Tibial nerve (tissue), 4 donors: ENCODE measurements at regions not wholly inside any gene's neighbourhood (a gene's known extent, or its start where the extent isn't known, plus 50 kb on each side); places are given as distances from the start of the nearest gene placed in this dataset.

Source experiments
- DNase-seq, 2 donors: peaks; one replicate each; pipeline ENCODE4 v3.0.0-alpha.2; 2019; ENCODE audit warnings: low spot score in 2 of 2
- H3K27ac ChIP-seq, 4 donors: fragments of 200-600 bp; sonication (generic) in 3 of 4; one replicate each; pipeline ENCODE4 v1.5.1; 2017 to 2019; ENCODE audit warnings: mild to moderate bottlenecking in 1 of 4
- H3K27me3 ChIP-seq, 2 donors: fragments of 200-600 bp; sonication (generic) in 1 of 2; one replicate each; pipeline versions ENCODE4 v1.5.1 to v1.6.0; 2017 to 2019
- H3K36me3 ChIP-seq, 3 donors: fragments of 200-600 bp; sonication (generic); one replicate each; pipeline ENCODE4 v1.5.1; 2018 to 2019
- H3K4me1 ChIP-seq, 4 donors: fragments of 200-600 bp; sonication (generic) in 3 of 4; one replicate each; pipeline ENCODE4 v1.5.1; 2017 to 2019
- H3K4me3 ChIP-seq, 4 donors: fragments of 200-600 bp; sonication (generic) in 3 of 4; one replicate each; pipeline ENCODE4 v1.5.1; 2017 to 2019; ENCODE audit warnings: mild to moderate bottlenecking in 1 of 4, moderate library complexity in 1 of 4
- H3K9me3 ChIP-seq, 4 donors: fragments of 200-600 bp; sonication (generic) in 3 of 4; one replicate each; pipeline ENCODE4 v1.5.1; 2017 to 2019
- EP300 ChIP-seq, 2 donors: sonication (generic); formaldehyde crosslinking; IDR thresholded peaks; one replicate each; pipeline ENCODE4 v1.6.1; 2017; ENCODE audit warnings: antibody characterized with exemption in 2 of 2, mild to moderate bottlenecking in 1 of 2
- POLR2A ChIP-seq, 2 donors: fragments of 450-650 bp; IDR thresholded peaks; one replicate each; pipeline ENCODE4 v1.6.1; 2017; ENCODE audit warnings: antibody characterized with exemption in 2 of 2, mild to moderate bottlenecking in 2 of 2, moderate library complexity in 2 of 2
- WGBS, 2 donors: methylation state at CpG; one replicate each; pipeline ENCODE4 v1.1.5; 2018; 5-methylcytosine and 5-hydroxymethylcytosine counted together
- TF ChIP-seq, protein P1 (sequence below), 5 experiments: fragments of 200-600 bp in 3 of 5; fragments of 450-650 bp in 2 of 5; sonication (generic) in 3 of 5; IDR thresholded peaks; one replicate each; pipeline ENCODE4 v1.5.1; 2016 to 2019; ENCODE audit warnings: antibody characterized with exemption in 5 of 5, mild to moderate bottlenecking in 3 of 5, moderate library complexity in 2 of 5

DNA sequence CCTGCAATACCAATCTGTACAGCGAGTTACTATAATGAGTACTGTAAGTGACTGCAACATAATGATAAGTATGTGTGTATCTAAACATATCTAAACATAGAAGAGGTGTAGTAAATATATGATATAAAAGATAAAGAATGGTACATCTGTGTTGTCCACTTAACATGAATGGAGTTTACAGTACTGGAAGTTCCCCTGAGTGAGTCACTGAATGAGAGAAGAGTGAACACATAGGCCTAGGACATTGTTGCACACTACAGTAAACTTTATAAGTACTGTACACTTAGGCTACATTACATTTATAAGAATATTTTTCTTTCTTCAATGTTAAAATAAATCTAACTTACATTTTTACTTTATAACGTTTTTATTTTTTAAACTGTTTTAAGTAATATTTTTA is 380.4 kb downstream of the MMUT start:
- no peak for DNase-seq
- Histone ChIP-seq H3K4me1 (no peaks in the 10 kb centered on the region), H3K36me3 (no peaks in the 10 kb centered on the region), H3K27ac (no peak overlapping the region), H3K4me3 (no peak overlapping the region), H3K9me3 (no peaks in the 10 kb centered on the region), H3K27me3 (no peaks in the 10 kb centered on the region)
- 83 to 88% methylated on average over 2 of the region's 2 CpGs for WGBS, 2 donors
- no peak for TF ChIP-seq EP300 (IDR thresholded peaks at IDR 0.05)
- TF ChIP-seq POLR2A (IDR thresholded peaks at IDR 0.05) = no peak
- TF ChIP-seq, protein P1, sequence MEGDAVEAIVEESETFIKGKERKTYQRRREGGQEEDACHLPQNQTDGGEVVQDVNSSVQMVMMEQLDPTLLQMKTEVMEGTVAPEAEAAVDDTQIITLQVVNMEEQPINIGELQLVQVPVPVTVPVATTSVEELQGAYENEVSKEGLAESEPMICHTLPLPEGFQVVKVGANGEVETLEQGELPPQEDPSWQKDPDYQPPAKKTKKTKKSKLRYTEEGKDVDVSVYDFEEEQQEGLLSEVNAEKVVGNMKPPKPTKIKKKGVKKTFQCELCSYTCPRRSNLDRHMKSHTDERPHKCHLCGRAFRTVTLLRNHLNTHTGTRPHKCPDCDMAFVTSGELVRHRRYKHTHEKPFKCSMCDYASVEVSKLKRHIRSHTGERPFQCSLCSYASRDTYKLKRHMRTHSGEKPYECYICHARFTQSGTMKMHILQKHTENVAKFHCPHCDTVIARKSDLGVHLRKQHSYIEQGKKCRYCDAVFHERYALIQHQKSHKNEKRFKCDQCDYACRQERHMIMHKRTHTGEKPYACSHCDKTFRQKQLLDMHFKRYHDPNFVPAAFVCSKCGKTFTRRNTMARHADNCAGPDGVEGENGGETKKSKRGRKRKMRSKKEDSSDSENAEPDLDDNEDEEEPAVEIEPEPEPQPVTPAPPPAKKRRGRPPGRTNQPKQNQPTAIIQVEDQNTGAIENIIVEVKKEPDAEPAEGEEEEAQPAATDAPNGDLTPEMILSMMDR (IDR thresholded peaks at IDR 0.05) = no peak

DNA sequence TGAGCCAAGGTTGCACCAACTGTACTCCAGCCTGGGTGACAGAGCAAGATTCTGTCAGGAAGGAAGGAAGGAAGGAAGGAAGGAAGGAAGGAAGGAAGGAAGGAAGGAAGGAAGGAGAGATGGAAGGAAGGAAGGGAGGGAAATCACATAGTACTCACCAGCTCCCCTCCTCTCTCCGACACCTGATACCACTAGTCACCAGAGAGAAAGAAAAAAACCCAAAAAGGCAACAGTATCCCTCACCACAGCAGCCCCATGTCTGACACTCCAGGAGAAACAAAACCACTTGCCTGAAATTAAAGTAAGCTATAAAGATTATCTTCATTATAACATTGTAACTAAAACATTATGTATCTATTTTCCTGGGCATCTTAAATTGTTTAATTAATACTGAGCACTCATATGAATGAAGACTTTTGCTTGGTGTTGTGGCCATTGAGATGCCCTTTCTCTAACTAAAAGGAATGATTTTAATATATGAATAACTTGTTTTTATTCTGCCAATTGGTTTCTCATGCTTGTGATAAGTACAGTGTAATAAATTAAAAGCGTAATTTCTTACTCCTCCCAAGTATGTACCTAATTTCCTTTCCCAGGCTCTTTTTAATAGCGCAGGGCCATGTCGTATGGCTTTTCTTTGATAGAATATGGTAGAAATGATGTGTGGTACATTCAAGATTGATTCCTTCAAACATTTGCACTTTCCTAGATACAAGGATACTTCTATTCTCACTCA is 390.0 kb downstream of the MMUT start:
- TF ChIP-seq POLR2A (IDR thresholded peaks at IDR 0.05) = no peak
- TF ChIP-seq, protein P1 (IDR thresholded peaks at IDR 0.05) = no peak
- no peak for TF ChIP-seq EP300 (IDR thresholded peaks at IDR 0.05)
- Histone ChIP-seq H3K9me3 (no peaks in the 10 kb centered on the region), H3K27ac (no peak overlapping the region), H3K4me1 (no peaks in the 10 kb centered on the region), H3K4me3 (no peak overlapping the region), H3K36me3 (no peaks in the 10 kb centered on the region), H3K27me3 (no peaks in the 10 kb centered on the region)
- 90 to 92% methylated on average over 4 of the region's 4 CpGs for WGBS, 2 donors
- no peak for DNase-seq

DNA sequence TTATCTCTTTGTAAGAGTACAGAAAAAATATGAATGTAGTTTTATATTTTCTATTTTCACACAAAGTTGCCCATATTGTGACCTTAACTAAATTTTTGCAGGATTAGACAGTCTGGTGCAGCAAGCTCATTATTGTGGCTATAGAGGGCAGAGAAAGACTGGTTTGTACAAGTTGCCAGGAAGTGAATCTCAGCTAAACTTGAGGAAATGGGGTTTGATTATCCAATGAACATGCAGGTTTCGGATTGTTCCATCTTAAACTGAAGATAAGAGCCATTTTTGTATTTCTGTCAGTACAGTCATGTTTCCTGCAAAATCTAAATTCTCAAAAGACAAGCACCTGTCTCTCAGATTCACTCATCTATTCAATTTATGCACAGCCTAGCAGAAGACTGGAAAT is 390.9 kb downstream of the MMUT start:
- H3K27ac ChIP-seq = no peak overlapping the region
- H3K27me3 ChIP-seq = no peaks in the 10 kb centered on the region
- 74 to 83% methylated on average over 1 of the region's 1 CpG for WGBS, 2 donors
- TF ChIP-seq POLR2A (IDR thresholded peaks at IDR 0.05) = no peak
- TF ChIP-seq EP300 (IDR thresholded peaks at IDR 0.05) = no peak
- TF ChIP-seq, protein P1 (IDR thresholded peaks at IDR 0.05) = no peak
- H3K9me3 ChIP-seq = peaks cover 0 to 3% (median 0%) of the 10 kb centered on the region in 4 donors
- H3K4me1 ChIP-seq = no peaks in the 10 kb centered on the region
- DNase-seq = no peak
- no peaks in the 10 kb centered on the region for H3K36me3 ChIP-seq
- H3K4me3 ChIP-seq = no peak overlapping the region

DNA sequence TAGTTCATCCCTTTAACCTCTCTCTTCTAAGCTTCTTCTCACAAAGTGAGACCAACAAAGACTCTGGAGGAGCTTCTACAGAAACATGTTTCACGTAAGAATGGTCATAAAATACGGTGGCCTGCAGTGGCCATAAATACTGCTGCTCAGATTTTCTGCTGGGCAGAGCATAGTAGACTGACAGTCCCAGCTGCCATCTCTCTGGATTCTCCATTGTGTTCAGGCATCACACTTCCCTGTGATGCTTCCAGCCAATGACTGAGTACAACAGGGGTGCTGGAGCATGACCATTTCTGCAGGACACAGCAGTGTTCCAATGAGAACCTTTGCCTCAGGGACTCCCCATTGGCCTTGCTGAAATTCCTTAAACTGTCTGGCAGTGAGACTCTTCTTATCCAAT is 392.6 kb downstream of the MMUT start:
- WGBS, 2 donors = 85 to 88% methylated on average over 2 of the region's 2 CpGs
- Histone ChIP-seq H3K27me3 (no peaks in the 10 kb centered on the region), H3K4me1 (no peaks in the 10 kb centered on the region), H3K4me3 (no peak overlapping the region), H3K9me3 (peaks cover 0 to 13% (median 0%) of the 10 kb centered on the region in 4 donors), H3K27ac (no peak overlapping the region), H3K36me3 (no peaks in the 10 kb centered on the region)
- TF ChIP-seq POLR2A (IDR thresholded peaks at IDR 0.05) = no peak
- no peak for TF ChIP-seq EP300 (IDR thresholded peaks at IDR 0.05)
- no peak for DNase-seq

DNA sequence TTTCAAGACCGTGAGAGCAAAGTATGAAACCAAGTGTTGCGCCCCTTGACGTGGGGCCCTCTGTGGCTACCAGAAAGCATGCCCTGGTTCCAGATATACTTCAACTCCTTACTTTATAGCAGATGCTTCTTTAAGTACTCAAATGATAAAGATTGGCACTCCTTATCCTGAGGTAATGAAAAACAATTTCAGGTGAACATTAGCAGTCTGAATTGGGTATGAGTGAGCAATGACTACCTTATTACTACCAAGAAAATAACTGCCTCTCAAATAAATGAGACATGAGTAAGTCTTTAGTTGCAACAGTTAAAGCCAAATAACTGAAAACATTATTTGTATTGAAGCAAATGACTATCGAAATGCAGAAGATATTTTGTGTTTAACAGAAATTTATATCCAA is 408.7 kb downstream of the MMUT start:
- H3K4me1 ChIP-seq = no peaks in the 10 kb centered on the region
- 90 to 94% methylated on average over 4 of the region's 4 CpGs for WGBS, 2 donors
- no peak for DNase-seq
- no peaks in the 10 kb centered on the region for H3K27me3 ChIP-seq
- no peak for TF ChIP-seq EP300 (IDR thresholded peaks at IDR 0.05)
- TF ChIP-seq, protein P1 (IDR thresholded peaks at IDR 0.05) = no peak
- no peaks in the 10 kb centered on the region for H3K36me3 ChIP-seq
- no peak overlapping the region for H3K27ac ChIP-seq
- H3K9me3 ChIP-seq = no peaks in the 10 kb centered on the region
- no peak overlapping the region for H3K4me3 ChIP-seq
